GM18873 (cell line): ENCODE measurements at regions not wholly inside any gene's neighbourhood (a gene's known extent, or its start where the extent isn't known, plus 50 kb on each side); places are given as distances from the start of the nearest gene placed in this dataset.

ENCODE experiments used
- ATAC-seq: cut with Tn5 transposase; IDR thresholded peaks from one replicate; pipeline ENCODE4 v1.9.1; 2021; ENCODE audit warnings: mild to moderate bottlenecking, moderate library complexity, moderate number of reproducible peaks; ENCODE audit not compliant: unreplicated experiment, low FRiP score

- no peak for ATAC-seq
These were observed 94.7 kb upstream of the NXT1 start for GRCh38 chr20:23255716-23256385.

GRCh38 chr20:23255106-23255505, 95.5 kb upstream of the NXT1 start:
- no peak for ATAC-seq

- ATAC-seq: no peak
These were observed 96.1 kb upstream of the NXT1 start for GRCh38 chr20:23254505-23254904.

GRCh38 chr20:23254034-23254433, 96.6 kb upstream of the NXT1 start:
- ATAC-seq: no peak

GRCh38 chr20:23253524-23253923, 97.1 kb upstream of the NXT1 start:
- ATAC-seq: no peak

- no peak for ATAC-seq
These were observed 98.8 kb upstream of the NXT1 start for GRCh38 chr20:23251779-23252178.

GRCh38 chr20:23249541-23249940, 101.0 kb upstream of the NXT1 start:
- no peak for ATAC-seq

GRCh38 chr20:23248461-23248882, 102.1 kb upstream of the NXT1 start:
- no peak for ATAC-seq

- ATAC-seq: no peak
These were observed 103.6 kb upstream of the NXT1 start for GRCh38 chr20:23246717-23247664.

GRCh38 chr20:23245553-23246181, 104.9 kb upstream of the NXT1 start:
- no peak for ATAC-seq

GRCh38 chr20:23244916-23245552, 105.6 kb upstream of the NXT1 start:
- ATAC-seq: no peak

GRCh38 chr20:23244156-23244915, 106.3 kb upstream of the NXT1 start:
- no peak for ATAC-seq

GRCh38 chr20:23243791-23244155, 106.8 kb upstream of the NXT1 start:
- no peak for ATAC-seq

- no peak for ATAC-seq
These were observed 107.9 kb upstream of the NXT1 start for GRCh38 chr20:23242556-23243180.

- no peak for ATAC-seq
These were observed 108.5 kb upstream of the NXT1 start for GRCh38 chr20:23242104-23242503.

- ATAC-seq: no peak
These were observed 109.2 kb upstream of the NXT1 start for GRCh38 chr20:23241416-23241815.

GRCh38 chr20:23240519-23240918, 110.1 kb upstream of the NXT1 start:
- ATAC-seq: no peak

- ATAC-seq: no peak
These were observed 113.4 kb upstream of the NXT1 start for GRCh38 chr20:23237201-23237600.

GRCh38 chr20:23235173-23236027, 115.2 kb upstream of the NXT1 start:
- peak; percentile 50 for ATAC-seq
